ENCODE measurements at regions not wholly inside any gene's neighbourhood (a gene's known extent, or its start where the extent isn't known, plus 50 kb on each side); places are given as distances from the start of the nearest gene placed in this dataset.

DNA sequence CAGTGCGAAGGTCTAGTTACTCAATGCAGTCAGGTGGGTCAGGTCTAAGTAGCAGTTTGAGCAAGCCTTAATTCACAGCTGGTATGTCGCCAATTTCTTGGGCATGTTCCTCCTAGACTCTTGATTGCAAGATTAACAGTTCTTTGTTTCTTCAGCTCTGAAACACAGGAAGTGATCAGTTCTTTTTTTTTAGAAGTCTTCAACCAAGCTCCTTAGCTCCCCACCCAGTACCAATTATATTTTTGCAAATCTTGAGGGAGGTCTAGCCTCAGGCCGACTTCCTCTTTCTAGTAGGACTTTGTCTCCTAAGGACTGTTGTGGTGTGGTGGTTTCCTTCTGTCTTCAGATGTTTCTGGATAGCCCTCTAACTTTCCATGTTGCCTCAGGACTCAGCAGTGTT, 2054.2 kb downstream of the MAT2B start:
- no peak for DNase-seq (ENCODE audit: low spot score)

DNA sequence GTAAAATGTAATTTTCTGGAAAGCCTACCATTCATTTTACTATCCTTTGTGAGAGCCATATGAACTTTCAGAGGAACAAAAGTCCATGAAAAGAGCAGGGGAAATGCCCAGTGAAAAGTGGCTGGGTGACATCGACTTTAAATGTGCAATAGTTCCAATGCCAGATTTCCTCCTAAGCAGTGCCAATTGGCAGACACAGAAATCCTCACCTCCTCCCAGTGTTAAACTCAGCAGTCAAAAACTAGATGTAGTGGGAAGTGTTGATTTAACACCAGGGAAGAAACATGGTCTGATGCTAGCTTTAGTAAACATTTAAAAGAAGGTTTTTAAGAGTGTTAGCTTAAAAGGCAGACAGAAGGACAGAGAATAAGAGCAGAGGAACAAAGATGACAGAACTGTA, 2055.2 kb downstream of the MAT2B start:
- no peak for DNase-seq (ENCODE audit: low spot score)

DNA sequence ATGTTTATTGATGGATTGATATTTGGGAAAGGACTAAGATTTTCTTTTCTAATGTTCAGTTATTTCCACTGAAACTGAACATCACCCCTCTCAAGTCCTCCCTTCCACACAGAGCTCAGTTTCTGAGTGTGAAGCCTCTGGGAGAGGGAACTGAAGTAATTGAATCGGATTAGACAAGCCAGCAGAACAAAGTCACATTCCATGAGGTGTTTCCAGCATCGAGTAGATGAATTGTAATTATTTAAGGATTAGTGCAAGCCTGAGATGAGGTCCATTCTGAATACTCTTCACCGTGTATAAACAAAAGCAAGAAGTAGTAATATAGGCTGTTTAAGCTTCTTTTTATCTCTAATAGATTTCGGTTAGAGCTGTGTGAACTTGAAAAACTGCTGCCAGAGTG, 2060.5 kb downstream of the MAT2B start:
- DNase-seq (ENCODE audit: low spot score): no peak

DNA sequence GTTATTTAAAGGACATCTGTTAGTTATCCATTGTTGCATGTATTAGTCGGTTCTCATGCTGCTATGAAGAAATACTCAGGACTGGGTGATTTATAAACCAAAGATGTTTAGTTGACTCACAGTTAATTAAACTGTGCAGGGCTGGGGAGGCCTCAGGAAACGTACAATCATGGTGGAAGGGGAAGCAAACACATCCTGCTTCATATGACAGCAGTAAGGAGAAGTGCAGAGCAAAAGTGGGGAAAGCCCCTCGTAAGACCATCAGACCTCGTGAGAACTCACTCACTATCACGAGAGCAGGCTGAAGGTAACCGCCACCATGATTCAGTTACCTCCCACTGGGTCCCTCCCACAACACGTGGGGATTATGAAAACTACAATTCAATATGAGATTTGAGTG, 2064.1 kb downstream of the MAT2B start:
- no peak for DNase-seq (ENCODE audit: low spot score)

DNA sequence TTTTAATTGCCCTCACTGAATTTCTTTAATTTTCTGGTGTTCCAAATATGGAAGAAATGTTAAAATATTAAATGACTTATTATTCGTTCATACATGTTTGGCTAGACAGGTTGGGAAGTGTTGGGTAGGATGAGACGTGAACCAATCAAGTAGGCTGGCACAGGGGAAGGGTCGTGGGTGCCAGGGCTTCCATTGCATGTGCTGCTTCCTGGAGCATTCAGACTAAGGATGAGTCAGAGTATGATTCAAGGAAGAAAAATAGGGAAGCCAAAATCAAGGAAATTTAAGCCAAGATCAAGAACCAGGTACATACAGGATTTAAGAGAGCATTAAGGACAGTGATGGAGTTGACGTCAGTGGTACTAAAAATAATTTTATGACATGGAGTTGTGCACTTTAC, 2068.0 kb downstream of the MAT2B start:
- peak; percentile 12 for DNase-seq (ENCODE audit: low spot score)

DNA sequence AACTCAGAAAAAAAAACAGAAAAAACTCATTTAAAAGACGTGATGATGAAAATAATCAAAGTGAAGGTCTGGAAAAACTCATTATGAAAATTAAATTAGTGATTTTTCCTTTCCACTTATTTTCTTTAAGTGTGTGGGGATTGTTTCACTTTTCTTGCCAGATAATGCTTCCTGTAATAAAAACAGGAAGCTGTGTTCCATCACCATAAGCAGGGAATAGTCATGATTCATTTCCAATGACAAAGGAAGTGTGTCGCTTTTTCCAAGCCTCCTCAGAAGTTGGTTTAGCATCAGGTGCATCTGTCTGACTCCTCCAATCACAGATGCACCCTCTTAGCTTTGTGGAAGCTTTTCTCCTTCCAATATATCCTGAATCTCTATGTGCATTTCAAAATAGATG, 2068.7 kb downstream of the MAT2B start:
- DNase-seq (ENCODE audit: low spot score): peak; percentile 21

DNA sequence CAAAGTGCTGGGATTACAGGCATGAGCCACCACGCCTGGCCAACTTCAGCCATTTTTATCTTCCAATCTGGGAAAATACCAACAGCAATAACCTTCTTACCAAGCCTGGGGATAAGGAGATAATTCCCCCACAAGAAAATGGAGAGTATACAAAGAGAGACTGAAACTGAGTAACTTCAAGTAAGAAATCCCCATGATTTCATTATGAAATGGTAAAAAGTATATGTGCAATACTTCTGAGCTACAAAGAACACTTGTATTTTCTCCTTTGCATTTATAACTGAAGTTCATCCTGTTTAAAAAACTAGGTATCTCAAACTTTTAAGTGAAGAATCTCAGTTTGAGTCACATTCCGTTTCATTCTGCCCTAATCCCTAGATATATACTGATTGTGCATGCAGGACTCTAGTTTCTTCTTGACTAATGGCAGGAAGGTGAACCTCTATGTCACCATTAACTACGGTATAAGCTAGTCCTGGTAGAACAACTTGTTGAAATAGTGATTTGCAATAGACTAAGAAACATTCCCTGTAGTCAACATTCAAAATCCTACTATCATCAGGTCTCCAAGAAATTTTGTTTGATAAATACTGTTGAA, 2071.4 kb downstream of the MAT2B start:
- DNase-seq (ENCODE audit: low spot score): no peak

DNA sequence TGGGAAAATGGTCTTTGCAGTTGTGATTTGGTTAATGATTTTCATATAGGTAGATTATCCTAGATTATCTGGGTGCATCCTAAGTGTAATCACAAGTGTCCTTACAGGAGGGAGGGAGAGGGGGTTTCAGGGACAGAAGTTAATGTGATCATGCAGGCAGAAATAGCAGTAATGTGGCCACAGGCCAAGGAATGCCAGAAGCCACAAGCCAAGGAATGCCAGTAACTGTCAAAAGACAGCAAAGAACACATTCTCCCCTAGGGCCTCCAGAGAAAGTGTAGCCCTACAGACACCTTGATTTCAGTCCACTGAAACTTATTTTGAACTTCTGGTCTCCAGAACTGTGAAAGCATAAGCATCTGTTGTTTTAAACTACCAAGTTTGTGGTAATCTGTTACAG, 2074.5 kb downstream of the MAT2B start:
- DNase-seq (ENCODE audit: low spot score): no peak

DNA sequence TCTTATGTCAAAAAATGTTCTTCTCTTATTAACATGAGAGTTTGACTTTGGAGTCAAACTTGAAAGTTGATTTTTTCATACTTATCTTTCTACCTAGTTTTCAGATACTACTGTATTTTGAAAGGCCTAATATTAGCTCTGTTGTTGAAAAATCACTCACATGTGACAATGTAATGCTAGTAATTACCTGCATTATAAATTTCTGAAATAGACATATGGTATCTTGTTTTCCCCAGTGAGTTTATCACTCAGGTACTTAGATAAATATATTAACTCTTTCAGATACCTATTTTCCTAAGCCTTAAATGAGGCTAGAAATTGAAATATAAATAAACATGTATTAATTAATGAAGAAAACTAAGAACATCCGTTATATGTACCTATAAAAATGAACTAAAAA, 2089.3 kb downstream of the MAT2B start:
- no peak for DNase-seq (ENCODE audit: low spot score)

DNA sequence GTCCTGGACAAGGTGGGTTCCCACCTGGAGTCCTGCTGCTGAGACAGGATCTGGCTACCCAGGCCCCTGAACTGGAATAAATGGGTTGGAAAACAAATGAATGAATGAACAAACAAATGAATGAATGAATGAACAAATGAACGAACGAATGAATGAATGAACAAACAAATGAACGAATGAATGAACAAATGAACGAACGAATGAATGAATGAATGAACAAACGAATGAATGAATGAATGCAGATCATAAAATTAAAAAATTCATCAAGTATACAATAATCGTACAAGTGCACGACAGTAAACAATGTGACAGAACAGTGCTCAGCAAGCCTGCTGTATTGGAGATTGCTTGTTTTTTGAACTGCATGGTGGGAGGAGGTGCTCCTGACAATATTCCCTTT, 2097.1 kb downstream of the MAT2B start:
- no peak for DNase-seq (ENCODE audit: low spot score)

DNA sequence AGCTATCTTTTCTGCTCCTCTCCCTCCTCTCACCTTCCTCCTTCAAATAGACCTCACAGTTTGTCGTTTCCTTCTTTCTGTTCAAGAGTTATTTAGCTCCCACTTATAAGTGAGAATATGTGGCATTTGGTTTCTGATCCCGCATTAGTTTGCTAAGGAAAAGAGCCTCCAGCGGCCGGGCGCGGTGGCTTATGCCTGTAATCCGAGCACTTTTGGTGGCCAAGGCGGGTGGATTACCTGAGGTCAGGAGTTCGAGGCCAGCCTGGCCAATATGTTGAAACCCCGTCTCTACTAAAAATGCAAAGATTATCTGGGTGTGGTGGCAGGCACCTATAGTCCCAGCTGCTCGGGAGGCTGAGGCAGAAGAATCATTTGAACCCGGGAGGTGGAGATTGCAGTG, 2101.6 kb downstream of the MAT2B start:
- DNase-seq (ENCODE audit: low spot score): no peak

DNA sequence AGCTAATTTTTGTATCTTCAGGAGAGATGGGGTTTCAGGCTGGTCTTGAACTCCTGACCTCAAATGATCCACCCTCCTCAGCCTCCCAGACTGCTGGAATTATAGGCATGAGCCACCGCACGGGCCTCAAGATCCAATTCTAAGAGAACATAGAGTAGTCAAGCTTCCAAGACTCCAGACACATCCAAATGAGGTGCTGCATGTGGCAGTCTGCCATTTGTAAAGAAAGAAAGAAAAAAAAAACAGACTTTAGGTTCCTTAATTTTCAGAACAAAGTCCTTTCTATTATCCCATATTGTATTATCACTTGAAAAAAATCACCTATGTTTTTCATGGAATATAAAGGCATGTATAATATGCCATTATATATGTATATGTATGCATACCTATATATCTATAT, 2104.5 kb downstream of the MAT2B start:
- no peak for DNase-seq (ENCODE audit: low spot score)

DNA sequence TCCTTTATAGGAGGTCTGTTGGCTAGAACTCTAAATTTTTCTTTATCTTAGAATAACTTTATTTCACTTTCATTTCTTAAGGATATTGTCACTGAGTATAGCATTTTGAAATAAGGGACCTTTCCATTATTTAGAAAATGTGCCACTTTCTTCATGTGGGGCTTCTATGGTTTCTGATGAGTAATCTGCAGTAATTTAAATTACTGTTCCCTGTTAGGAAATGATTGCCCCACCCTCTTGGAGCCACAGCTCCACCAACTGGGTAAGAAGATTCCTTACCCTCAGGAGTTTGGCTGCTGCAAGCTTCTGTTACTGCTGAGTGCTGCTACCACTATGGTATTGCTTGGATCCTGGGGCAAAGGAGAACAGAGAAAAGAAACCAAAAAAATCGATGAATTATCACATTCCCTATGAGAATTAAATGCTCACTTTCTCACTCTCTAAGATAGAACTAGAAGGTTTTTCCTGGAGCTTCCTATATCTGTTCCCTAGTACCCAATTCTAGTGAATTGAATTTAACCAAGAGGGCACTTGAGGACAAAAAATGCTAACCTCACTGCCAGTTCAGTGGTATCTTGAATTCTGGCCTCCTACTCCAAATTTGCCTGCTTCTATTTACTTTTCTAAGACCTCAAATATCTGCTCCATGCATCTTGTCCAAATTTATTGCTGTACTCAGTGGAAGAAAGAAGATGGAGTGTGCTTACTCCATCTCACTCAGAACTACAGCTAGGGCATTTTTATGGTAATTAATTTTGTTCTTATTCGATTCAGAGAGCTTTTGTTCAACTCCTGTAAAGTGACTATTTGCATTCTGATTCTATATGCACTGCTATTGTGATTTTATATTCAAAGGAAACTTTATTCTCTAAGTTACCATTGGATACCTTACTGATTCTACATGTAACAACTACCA, 2111.3 kb downstream of the MAT2B start:
- peak; percentile 4 for DNase-seq (ENCODE audit: low spot score)

DNA sequence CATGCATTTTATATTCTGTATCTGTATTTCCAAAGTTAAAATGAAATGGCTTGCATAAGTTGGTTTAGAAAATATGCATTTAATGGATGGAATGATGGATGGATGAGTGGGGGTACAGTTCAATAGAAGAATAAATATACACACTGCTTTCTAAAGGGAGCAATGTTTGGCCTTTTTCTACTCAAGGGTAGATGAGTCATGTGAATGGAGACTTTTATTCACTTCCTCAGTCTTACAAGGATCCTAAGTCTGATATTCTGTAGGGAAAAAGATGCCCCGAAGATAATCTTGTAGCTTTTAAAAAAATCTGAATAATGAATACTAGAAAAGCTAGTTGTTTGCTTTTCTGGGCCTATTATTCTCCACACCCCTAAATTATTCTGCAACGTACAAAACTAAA, 2112.1 kb downstream of the MAT2B start:
- DNase-seq (ENCODE audit: low spot score): no peak

DNA sequence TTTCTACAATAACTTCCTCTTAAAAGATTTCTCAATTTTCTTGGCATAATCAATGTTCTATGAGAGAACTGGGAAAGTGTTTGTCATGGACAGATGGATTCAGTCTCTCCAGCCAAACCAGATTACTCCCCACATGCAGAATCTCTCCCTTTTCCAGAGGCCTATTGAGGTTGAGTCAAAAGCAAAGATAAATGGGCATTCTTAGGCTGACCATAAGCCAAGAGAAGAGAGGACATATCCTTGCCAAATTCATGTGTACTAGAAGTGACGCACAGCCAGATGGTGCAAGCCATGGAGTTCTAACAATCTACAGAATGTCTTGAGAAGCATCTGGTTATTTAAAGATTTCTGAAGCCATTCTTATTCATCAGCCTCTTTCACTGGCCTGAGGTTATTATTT, 2115.0 kb downstream of the MAT2B start:
- no peak for DNase-seq (ENCODE audit: low spot score)

DNA sequence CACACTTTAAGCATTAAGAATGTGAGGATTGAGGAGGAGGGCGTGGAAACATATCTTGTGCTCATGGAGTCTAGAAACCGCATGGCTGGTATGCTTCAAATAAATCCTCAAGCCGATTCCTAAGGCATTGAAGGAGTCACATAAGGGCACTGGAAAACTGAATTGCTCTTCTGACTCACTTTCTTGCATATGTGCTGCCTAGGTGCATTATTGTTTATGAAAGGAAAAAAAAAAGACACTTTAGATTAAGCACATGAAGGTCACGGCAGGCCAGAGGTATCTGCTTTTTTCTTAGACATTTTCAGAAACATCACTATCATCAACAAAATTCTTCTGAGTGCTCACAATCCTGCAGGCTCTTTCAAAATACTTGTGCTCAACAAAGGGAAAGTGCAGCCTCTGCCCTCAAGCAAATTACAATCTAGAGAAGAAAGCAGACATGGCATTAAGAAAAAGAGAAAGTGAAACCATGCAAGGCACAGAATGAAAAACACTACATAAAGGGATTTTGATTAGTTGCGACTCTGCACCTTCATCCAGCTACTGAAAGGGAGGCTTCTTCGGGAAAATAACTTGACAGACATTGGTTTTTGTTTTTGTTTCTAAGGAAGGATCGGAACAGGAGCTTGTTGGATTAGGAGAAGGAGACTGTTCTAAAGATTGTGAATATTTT, 2117.6 kb downstream of the MAT2B start:
- DNase-seq (ENCODE audit: low spot score): no peak

DNA sequence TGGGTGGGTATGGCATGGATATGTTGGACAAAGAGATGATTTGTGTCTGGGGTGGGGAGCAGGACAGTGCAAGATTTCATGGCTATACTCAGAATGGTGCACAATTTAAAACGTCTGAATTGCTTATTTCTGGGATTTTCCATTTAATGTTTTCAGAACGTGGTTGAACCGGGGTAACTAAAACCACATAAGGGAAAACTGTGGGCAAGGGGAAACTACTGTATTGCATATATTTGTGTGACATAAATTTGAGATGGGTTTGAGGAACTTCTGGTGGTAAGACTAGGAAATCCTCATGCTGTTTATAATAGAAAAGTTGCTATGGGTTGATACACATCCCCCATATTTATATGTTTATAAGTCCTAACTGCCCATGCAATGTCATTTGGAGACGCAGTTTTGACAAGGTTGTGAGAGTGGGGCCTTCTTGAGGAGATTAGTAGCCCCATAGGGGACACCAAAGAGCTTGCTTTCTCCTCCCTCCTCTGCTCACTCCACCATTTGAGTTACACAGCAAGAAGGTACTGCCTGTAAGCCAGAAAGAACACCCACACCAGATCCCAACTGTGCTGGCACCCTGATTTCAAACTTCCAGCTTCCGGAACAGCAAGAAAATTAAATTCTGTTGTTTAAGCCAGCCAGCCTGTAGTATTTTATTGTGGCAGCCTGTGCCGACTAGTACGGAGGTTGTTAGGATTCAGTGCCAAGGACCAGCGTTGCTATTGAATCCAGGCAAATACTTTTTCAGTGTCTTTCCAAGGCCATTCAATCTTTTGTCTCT, 2118.9 kb downstream of the MAT2B start:
- no peak for DNase-seq (ENCODE audit: low spot score)

DNA sequence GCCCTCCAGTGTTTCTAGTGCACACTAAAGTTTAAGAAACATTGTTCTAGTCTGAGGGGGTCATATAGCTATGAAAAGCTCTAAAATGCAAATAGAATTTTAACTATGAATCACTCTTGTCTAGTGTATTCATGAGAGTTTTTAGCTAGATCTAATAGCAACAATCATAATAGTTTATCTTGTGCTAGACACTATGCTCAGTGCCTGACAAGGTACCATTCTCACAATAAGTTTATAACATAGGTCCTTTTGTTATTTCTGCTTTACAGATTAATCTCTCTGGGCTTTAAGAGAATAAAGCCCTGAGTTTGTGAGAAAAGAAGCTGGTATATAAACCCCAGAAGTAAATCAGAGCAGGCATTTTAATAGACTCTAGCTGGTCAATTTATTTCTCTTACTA, 2120.7 kb downstream of the MAT2B start:
- no peak for DNase-seq (ENCODE audit: low spot score)

DNA sequence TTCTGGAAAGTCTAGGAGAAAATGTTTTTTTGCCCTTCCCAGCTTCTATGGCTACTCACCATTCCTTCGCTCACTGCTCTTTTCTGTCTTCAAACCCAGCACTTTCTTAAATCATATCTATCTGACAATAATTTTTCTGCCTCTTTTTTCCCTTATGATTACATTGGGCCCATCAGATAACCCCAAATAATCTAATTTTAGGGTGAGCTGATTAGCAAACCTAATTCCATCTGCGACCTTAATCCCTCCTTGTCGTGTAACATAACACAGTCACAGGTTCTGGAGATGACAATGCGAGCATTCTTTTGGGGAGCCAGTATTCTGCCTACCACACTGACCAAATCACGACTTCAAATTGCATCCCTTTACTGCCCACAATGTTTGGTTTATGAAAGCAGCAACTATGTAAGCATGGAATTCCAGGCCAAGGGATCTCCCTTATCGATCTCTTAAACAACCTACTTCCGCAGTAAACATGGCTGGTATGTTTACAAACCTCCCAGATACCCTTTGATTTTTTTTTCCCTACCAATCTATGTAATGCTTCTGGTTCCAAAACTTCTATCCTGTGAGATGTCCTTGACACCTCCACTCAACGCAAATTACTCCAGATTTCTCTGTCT, 2122.2 kb downstream of the MAT2B start:
- no peak for DNase-seq (ENCODE audit: low spot score)

DNA sequence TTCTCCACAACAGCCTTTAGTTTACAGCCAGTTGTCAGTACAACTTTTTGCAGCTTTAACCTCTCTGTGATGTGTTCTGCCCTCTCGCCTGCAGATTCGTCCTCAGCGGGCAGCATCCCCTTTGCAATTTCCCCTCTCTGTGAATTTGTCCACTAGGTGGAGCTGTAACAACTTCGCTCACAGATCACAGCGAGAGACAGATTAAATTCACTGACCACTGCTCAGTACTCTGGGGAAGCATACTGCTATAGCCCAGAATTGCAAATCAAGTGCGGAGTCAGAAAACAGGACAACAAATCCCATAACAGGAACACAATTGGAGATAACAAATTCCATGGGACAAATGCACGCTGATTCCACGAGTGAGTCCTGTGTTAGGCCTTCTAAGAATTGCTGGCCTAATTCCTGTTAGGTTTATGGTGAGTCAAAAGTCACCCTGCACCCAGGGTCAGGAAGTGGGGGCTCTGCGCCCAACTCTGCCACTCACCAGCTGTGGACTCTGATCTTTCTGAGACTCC, 2124.9 kb downstream of the MAT2B start:
- peak; percentile 68 for DNase-seq (ENCODE audit: low spot score)

DNA sequence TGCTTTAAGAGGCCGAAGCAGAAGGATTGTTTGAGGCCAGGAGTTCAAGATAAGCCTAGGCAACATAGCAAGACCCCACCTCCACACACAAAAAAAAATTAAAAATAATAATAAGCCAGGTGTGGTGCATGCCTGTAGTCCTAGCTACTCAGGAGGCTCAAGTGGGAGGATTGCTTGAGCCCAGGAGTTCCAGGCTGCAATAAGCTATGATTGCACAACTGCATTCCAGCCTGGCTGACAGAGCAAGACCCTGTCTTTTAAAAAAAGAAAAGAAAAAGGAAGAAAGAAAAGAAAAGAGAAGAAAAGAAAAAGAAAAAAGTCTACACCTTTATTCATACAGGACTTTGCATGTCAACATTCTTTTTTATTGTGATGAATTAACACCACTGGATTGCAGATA, 2125.8 kb downstream of the MAT2B start:
- no peak for DNase-seq (ENCODE audit: low spot score)

DNA sequence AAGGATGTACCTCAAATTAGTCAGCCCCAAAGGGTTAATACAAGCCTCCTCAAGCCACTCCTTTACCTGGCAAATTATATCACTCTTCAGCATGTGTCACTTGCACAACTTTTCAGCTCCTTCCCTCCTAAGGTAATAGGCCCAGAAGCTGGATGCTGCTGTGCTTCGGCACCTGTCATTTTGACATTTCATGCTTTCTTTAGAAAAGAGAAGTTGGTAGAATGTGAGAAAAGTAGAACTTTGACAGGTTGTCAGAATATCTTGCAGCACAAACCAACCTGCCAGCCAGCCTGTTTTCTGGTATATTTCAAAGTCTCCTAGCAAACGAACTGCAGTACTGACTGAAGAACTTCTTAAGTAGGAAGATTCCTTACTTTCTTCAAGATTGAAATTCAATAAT, 2136.9 kb downstream of the MAT2B start:
- DNase-seq (ENCODE audit: low spot score): no peak

All from RKO (cell line).